ENCODE measurements at regions not wholly inside any gene's neighbourhood (a gene's known extent, or its start where the extent isn't known, plus 50 kb on each side); places are given as distances from the start of the nearest gene placed in this dataset.

DNA sequence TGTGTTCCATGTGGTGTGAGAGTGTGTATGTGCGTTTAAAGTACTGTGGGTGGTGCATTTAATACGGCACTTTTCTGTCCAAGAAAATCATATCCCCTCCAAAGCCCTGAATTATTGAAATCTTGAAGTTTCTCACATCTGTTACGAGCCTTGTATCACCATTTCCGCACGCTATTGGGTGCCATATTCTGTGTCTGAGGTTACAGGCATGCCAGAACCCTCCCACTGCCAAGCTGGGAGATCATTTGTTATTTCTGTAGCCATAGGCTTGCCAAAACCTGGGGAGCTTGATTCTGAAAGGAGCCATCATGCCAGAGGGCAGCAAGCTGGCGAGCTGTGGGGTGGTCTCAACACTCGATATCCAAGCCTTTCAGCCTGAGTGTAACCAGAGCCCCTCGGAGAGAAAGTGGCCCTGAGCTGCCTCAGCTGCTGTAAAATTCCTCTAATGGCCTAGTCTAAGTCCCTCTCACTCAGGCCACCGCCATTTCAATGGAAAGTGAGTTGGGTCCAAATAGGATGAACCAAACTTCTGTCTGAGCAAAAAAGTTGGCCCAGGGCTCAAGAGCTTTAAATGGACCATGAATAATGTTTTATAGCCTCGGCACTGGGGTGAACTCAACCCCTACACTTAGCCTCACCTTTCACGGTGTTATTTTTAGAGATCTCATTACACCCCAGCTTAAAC lies 298.4 kb upstream of the DUSP10 start:
- TF ChIP-seq, protein P1, sequence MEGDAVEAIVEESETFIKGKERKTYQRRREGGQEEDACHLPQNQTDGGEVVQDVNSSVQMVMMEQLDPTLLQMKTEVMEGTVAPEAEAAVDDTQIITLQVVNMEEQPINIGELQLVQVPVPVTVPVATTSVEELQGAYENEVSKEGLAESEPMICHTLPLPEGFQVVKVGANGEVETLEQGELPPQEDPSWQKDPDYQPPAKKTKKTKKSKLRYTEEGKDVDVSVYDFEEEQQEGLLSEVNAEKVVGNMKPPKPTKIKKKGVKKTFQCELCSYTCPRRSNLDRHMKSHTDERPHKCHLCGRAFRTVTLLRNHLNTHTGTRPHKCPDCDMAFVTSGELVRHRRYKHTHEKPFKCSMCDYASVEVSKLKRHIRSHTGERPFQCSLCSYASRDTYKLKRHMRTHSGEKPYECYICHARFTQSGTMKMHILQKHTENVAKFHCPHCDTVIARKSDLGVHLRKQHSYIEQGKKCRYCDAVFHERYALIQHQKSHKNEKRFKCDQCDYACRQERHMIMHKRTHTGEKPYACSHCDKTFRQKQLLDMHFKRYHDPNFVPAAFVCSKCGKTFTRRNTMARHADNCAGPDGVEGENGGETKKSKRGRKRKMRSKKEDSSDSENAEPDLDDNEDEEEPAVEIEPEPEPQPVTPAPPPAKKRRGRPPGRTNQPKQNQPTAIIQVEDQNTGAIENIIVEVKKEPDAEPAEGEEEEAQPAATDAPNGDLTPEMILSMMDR (conservative IDR thresholded peaks at IDR 0.05; ENCODE audit: low read depth, low read length): no peak
- no peaks in the 10 kb centered on the region for H3K79me2 ChIP-seq (ENCODE audit: insufficient read depth, low read depth)
- H3K4me2 ChIP-seq: no peak overlapping the region
- H3K27ac ChIP-seq: no peak overlapping the region
- H4K20me1 ChIP-seq (ENCODE audit: insufficient read depth): no peaks in the 10 kb centered on the region
- H3K4me3 ChIP-seq (IDR thresholded peaks at IDR 0.05; ENCODE audit: insufficient read depth, low read depth, low read length): no peak overlapping the region
- H3K9ac ChIP-seq: no peak overlapping the region
- H3K36me3 ChIP-seq (ENCODE audit: insufficient read depth): no peaks in the 10 kb centered on the region
- no peak overlapping the region for H2AFZ ChIP-seq (ENCODE audit: low read depth)
- H3K27me3 ChIP-seq (ENCODE audit: insufficient read depth, low read depth): no peaks in the 10 kb centered on the region
- no peaks in the 10 kb centered on the region for H3K4me1 ChIP-seq (ENCODE audit: low read depth, poor library complexity, severe bottlenecking)

DNA sequence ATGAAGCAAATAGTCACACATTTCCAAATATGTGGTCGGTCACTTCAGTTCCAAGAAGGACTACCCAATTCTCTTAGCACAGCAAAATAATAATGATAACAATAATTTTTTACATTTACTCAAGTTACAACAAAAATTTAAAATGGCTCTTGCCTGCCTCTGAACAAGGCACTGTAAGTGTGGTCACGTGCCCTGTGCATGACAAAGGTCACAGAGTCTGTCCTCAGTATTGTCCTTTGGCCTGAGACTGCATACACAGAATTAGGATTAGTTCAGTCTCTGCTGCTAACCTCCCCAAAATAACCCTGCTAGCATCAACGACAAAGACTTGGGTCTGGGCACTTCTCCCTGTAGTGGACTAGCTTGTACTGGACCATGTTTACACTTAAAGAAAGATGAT lies 297.1 kb upstream of the DUSP10 start:
- H3K27ac ChIP-seq: no peak overlapping the region
- no peak overlapping the region for H3K4me3 ChIP-seq (IDR thresholded peaks at IDR 0.05; ENCODE audit: insufficient read depth, low read depth, low read length)
- no peak overlapping the region for H3K4me2 ChIP-seq
- no peak overlapping the region for H2AFZ ChIP-seq (ENCODE audit: low read depth)
- H3K4me1 ChIP-seq (ENCODE audit: low read depth, poor library complexity, severe bottlenecking): no peaks in the 10 kb centered on the region
- TF ChIP-seq, protein P1 (conservative IDR thresholded peaks at IDR 0.05; ENCODE audit: low read depth, low read length): no peak
- no peaks in the 10 kb centered on the region for H3K79me2 ChIP-seq (ENCODE audit: insufficient read depth, low read depth)
- no peaks in the 10 kb centered on the region for H3K27me3 ChIP-seq (ENCODE audit: insufficient read depth, low read depth)
- no peaks in the 10 kb centered on the region for H3K36me3 ChIP-seq (ENCODE audit: insufficient read depth)
- H3K9ac ChIP-seq: no peak overlapping the region
- H4K20me1 ChIP-seq (ENCODE audit: insufficient read depth): no peaks in the 10 kb centered on the region

DNA sequence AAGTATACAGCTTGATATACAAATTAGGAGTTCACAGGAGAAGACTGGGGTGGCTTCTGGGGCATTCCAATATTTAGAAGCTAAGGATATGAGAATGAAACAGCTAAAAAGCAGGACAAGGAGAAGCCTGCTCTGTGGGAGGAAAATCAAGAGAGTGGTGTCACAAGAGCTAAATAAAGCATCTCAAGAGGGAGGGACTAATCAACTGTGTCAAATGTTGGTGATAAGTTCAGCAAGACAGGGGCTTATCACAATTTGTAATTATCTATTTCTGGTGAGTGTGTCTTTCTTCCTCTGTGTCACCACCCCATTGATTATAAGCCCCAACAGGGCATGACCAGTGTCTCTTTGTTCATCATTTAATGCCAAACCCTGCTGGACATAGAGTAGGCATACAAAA lies 295.8 kb upstream of the DUSP10 start:
- no peak overlapping the region for H3K27ac ChIP-seq
- H3K4me1 ChIP-seq (ENCODE audit: low read depth, poor library complexity, severe bottlenecking): no peaks in the 10 kb centered on the region
- H3K9ac ChIP-seq: no peak overlapping the region
- H3K4me2 ChIP-seq: no peak overlapping the region
- H3K4me3 ChIP-seq (IDR thresholded peaks at IDR 0.05; ENCODE audit: insufficient read depth, low read depth, low read length): no peak overlapping the region
- H4K20me1 ChIP-seq (ENCODE audit: insufficient read depth): no peaks in the 10 kb centered on the region
- TF ChIP-seq, protein P1 (conservative IDR thresholded peaks at IDR 0.05; ENCODE audit: low read depth, low read length): no peak
- no peaks in the 10 kb centered on the region for H3K36me3 ChIP-seq (ENCODE audit: insufficient read depth)
- no peak overlapping the region for H2AFZ ChIP-seq (ENCODE audit: low read depth)
- H3K27me3 ChIP-seq (ENCODE audit: insufficient read depth, low read depth): no peaks in the 10 kb centered on the region
- no peaks in the 10 kb centered on the region for H3K79me2 ChIP-seq (ENCODE audit: insufficient read depth, low read depth)

DNA sequence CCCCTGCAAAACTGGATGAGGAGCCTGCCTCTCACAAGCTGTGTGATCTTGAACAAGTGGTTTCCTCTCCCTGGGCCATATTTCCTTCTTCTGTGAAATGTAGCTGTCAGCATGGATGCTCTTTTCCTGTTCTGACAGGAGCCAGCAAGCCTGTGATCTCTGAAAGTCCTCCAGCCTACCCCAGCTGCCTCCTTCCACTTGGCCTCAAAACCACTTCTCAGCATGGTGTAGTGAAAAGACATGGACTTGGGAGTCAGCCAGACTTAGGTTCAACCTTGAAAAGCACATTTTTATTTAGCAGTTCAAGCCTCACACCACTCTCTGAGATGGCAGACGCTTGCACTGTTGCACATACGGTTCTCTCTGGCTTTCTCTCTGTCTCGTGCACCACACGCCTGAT lies 292.9 kb upstream of the DUSP10 start:
- no peak overlapping the region for H3K4me3 ChIP-seq (IDR thresholded peaks at IDR 0.05; ENCODE audit: insufficient read depth, low read depth, low read length)
- H2AFZ ChIP-seq (ENCODE audit: low read depth): no peak overlapping the region
- H3K27ac ChIP-seq: no peak overlapping the region
- no peaks in the 10 kb centered on the region for H3K4me1 ChIP-seq (ENCODE audit: low read depth, poor library complexity, severe bottlenecking)
- no peak overlapping the region for H3K9ac ChIP-seq
- H3K36me3 ChIP-seq (ENCODE audit: insufficient read depth): no peaks in the 10 kb centered on the region
- no peaks in the 10 kb centered on the region for H3K27me3 ChIP-seq (ENCODE audit: insufficient read depth, low read depth)
- H3K79me2 ChIP-seq (ENCODE audit: insufficient read depth, low read depth): no peaks in the 10 kb centered on the region
- H4K20me1 ChIP-seq (ENCODE audit: insufficient read depth): no peaks in the 10 kb centered on the region
- TF ChIP-seq, protein P1 (conservative IDR thresholded peaks at IDR 0.05; ENCODE audit: low read depth, low read length): no peak
- no peak overlapping the region for H3K4me2 ChIP-seq

All from KMS-11 (cell line).